ENCODE measurements at regions not wholly inside any gene's neighbourhood (a gene's known extent, or its start where the extent isn't known, plus 50 kb on each side); places are given as distances from the start of the nearest gene placed in this dataset.

DNA sequence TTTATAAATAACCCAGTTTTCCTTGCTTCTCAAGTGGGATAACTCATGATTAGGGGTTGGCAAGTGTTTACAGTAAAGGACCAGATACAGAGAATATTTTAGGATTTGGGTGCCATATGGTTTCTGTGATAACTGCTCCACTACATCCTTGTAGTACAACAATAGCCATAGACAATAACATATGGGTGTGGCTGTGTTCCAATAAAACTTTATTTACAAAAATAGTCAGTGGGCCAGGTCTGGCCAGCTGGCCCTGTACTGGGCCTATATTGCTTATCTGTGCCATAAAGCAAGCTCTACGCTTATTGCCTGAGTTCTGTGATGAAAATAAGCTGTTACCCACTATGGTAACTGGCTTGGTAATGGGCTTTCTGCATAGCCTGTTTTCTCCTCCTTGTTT, 386.5 kb upstream of the RBFOX1 start:
- TF ChIP-seq, protein P1, sequence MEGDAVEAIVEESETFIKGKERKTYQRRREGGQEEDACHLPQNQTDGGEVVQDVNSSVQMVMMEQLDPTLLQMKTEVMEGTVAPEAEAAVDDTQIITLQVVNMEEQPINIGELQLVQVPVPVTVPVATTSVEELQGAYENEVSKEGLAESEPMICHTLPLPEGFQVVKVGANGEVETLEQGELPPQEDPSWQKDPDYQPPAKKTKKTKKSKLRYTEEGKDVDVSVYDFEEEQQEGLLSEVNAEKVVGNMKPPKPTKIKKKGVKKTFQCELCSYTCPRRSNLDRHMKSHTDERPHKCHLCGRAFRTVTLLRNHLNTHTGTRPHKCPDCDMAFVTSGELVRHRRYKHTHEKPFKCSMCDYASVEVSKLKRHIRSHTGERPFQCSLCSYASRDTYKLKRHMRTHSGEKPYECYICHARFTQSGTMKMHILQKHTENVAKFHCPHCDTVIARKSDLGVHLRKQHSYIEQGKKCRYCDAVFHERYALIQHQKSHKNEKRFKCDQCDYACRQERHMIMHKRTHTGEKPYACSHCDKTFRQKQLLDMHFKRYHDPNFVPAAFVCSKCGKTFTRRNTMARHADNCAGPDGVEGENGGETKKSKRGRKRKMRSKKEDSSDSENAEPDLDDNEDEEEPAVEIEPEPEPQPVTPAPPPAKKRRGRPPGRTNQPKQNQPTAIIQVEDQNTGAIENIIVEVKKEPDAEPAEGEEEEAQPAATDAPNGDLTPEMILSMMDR (IDR thresholded peaks at IDR 0.05; ENCODE audit: low read depth, low read length): no peak
- CTCF ChIA-PET: no interaction called here
- H3K27ac ChIP-seq (ENCODE audit: low read depth, low read length): no peak overlapping the region
- no peak for DNase-seq (ENCODE audit: low read depth, low spot score)
- no peaks in the 10 kb centered on the region for H3K27me3 ChIP-seq (ENCODE audit: control insufficient read depth, insufficient read depth, low read length)
- H3K4me3 ChIP-seq (ENCODE audit: low read depth, low read length): no peak overlapping the region
- POLR2A ChIA-PET: no interaction called here
- H3K9me3 ChIP-seq (ENCODE audit: control insufficient read depth, insufficient read depth, low read length): peaks cover 41% of the 10 kb centered on the region

DNA sequence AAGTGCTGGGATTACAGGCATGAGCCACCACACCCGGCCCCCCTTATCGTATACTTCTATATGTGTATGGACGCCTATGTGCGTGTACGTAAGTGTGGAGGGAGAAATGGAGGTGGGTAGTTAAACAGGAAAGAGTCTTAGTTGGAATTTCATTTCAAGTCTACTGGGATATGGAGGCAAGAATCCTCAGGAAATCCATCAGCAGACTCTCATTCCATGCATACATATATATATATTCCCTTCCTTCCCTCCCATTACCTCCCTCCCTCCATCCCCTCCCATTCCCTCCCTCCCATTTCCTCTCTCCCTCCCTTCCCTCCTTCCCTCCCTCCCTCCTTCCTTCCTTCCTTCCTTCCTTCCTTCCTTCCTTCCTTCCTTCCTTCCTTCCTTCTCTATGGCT, 391.7 kb upstream of the RBFOX1 start:
- Histone ChIP-seq H3K9me3 (ENCODE audit: control insufficient read depth, insufficient read depth, low read length) (peaks cover 24% of the 10 kb centered on the region), H3K27ac (ENCODE audit: low read depth, low read length) (no peak overlapping the region), H3K4me3 (ENCODE audit: low read depth, low read length) (no peak overlapping the region), H3K27me3 (ENCODE audit: control insufficient read depth, insufficient read depth, low read length) (no peaks in the 10 kb centered on the region)
- ChIA-PET POLR2A (no interaction called here), CTCF (no interaction called here)
- TF ChIP-seq, protein P1 (IDR thresholded peaks at IDR 0.05; ENCODE audit: low read depth, low read length): no peak
- no peak for DNase-seq (ENCODE audit: low read depth, low spot score)

DNA sequence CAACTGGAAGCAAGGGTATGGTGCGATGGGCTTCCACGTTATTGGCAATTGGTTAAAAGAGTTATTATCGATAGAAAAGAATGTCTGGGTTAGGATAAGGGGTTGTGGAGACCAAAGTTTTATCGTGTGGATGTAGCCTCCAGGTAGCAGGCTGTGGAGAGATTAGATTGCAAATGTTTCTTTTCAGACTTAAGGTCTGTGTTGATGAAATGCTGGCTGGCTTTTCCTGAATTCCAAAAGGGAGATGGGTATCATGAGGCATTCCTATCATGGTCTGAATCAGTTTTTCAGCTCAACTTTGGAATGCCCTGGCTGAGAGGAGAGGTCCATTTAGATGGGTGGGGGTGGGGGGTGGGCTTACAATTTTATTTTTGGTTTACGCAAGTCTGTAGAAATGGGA, 395.0 kb upstream of the RBFOX1 start:
- CTCF ChIA-PET: no interaction called here
- TF ChIP-seq, protein P1 (IDR thresholded peaks at IDR 0.05; ENCODE audit: low read depth, low read length): no peak
- H3K9me3 ChIP-seq (ENCODE audit: control insufficient read depth, insufficient read depth, low read length): peaks cover 18% of the 10 kb centered on the region

DNA sequence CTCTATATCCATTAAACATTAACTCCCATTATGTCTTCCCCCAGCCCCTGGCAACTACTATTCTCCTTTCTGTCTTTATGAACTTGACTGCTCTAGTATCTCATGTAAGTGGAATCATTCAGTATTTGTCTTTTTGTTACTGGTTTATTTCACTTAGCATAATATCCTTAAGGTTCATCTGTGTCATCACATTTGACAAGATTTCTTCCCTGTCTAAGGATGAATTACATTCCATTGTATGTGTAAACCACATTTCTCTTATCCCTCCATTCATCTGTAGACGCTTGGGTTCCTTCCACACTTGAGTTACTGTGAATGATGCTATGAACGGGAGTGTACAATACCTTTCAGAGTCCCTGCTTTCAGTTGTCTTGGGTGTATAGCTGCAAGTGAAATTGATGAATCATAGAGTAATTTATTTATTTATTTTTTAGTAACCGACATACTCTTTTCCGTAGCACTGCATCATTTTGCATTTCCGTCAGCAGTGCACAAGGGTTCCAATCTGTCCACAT, 399.7 kb upstream of the RBFOX1 start:
- H3K27me3 ChIP-seq (ENCODE audit: control insufficient read depth, insufficient read depth, low read length): no peaks in the 10 kb centered on the region
- no peak overlapping the region for H3K27ac ChIP-seq (ENCODE audit: low read depth, low read length)
- ChIA-PET POLR2A (no interaction called here), CTCF (no interaction called here)
- H3K9me3 ChIP-seq (ENCODE audit: control insufficient read depth, insufficient read depth, low read length): peaks cover 17% of the 10 kb centered on the region; the same call in 1 of the 2 replicates
- DNase-seq (ENCODE audit: low read depth, low spot score): no peak
- H3K4me3 ChIP-seq (ENCODE audit: low read depth, low read length): no peak overlapping the region
- TF ChIP-seq, protein P1 (IDR thresholded peaks at IDR 0.05; ENCODE audit: low read depth, low read length): no peak

More for the DNA sequence above, 395.0 kb upstream of the RBFOX1 start:
- no peak for DNase-seq (ENCODE audit: low read depth, low spot score)
- H3K27me3 ChIP-seq (ENCODE audit: control insufficient read depth, insufficient read depth, low read length): no peaks in the 10 kb centered on the region
- POLR2A ChIA-PET: no interaction called here
- no peak overlapping the region for H3K27ac ChIP-seq (ENCODE audit: low read depth, low read length)
- no peak overlapping the region for H3K4me3 ChIP-seq (ENCODE audit: low read depth, low read length)

DNA sequence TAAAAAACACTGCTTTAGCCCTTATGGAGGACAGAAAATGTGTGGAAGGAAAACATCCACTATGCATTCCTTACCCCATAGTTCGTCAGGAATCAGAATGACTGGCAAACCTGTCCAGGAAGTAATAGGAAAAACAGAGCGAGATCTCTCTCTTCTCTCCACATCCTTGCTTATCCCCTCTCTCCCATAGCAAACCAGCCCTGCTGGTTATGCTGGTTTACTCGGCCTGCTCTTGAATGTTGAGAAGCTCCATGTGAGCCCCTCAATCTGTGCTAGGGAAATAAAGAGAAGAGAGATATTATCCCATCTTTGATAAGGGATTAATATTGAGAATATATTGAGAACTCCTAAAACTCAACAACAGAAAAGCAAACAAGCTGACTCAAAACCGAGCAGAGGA, 402.8 kb upstream of the RBFOX1 start:
- no peak for DNase-seq (ENCODE audit: low read depth, low spot score)
- no peak overlapping the region for H3K4me3 ChIP-seq (ENCODE audit: low read depth, low read length)
- no peak overlapping the region for H3K27ac ChIP-seq (ENCODE audit: low read depth, low read length)
- H3K9me3 ChIP-seq (ENCODE audit: control insufficient read depth, insufficient read depth, low read length): peaks cover 25% of the 10 kb centered on the region
- CTCF ChIA-PET: no interaction called here
- POLR2A ChIA-PET: no interaction called here
- TF ChIP-seq, protein P1 (IDR thresholded peaks at IDR 0.05; ENCODE audit: low read depth, low read length): no peak
- no peaks in the 10 kb centered on the region for H3K27me3 ChIP-seq (ENCODE audit: control insufficient read depth, insufficient read depth, low read length)
